ENCODE measurements at regions not wholly inside any gene's neighbourhood (a gene's known extent, or its start where the extent isn't known, plus 50 kb on each side); places are given as distances from the start of the nearest gene placed in this dataset.
"Not testable (repeated sequence)": the region's sequence is repeated elsewhere in the genome, so short reads cannot be mapped to it uniquely, and the experiment has no call there.

GRCh38 chr3:166637984-166638530 lies 742.0 kb downstream of the ZBBX start:
- no peak for DNase-seq

GRCh38 chr3:166634091-166634746 lies 745.9 kb downstream of the ZBBX start:
- DNase-seq: no peak

GRCh38 chr3:166630190-166630589 lies 749.9 kb downstream of the ZBBX start:
- DNase-seq: no peak

- DNase-seq: no peak
These were observed 766.7 kb downstream of the ZBBX start for GRCh38 chr3:166613365-166613764.

GRCh38 chr3:166612761-166613160 lies 767.3 kb downstream of the ZBBX start:
- DNase-seq: not testable (repeated sequence)

GRCh38 chr3:166607933-166608521 lies 770.8 kb upstream of the BCHE start:
- DNase-seq: no peak

GRCh38 chr3:166606988-166607387 lies 769.8 kb upstream of the BCHE start:
- DNase-seq: no peak

- DNase-seq: no peak
These were observed 756.6 kb upstream of the BCHE start for GRCh38 chr3:166593776-166594175.

GRCh38 chr3:166582236-166582635 lies 745.0 kb upstream of the BCHE start:
- DNase-seq: no peak

- no peak for DNase-seq
These were observed 743.3 kb upstream of the BCHE start for GRCh38 chr3:166580561-166580960.

- no peak for DNase-seq
These were observed 737.9 kb upstream of the BCHE start for GRCh38 chr3:166575161-166575560.

- not testable (repeated sequence) for DNase-seq
These were observed 734.5 kb upstream of the BCHE start for GRCh38 chr3:166571686-166572085.

- no peak for DNase-seq
These were observed 732.9 kb upstream of the BCHE start for GRCh38 chr3:166570102-166570501.

GRCh38 chr3:166569589-166569988 lies 732.4 kb upstream of the BCHE start:
- DNase-seq: no peak

- no peak for DNase-seq
These were observed 723.0 kb upstream of the BCHE start for GRCh38 chr3:166560253-166560652.

- DNase-seq: no peak
These were observed 719.7 kb upstream of the BCHE start for GRCh38 chr3:166556955-166557354.

GRCh38 chr3:166554023-166554422 lies 716.8 kb upstream of the BCHE start:
- no peak for DNase-seq

GRCh38 chr3:166533740-166534139 lies 696.5 kb upstream of the BCHE start:
- no peak for DNase-seq

- no peak for DNase-seq
These were observed 694.5 kb upstream of the BCHE start for GRCh38 chr3:166531730-166532129.

- no peak for DNase-seq
These were observed 690.1 kb upstream of the BCHE start for GRCh38 chr3:166527325-166527724.

GRCh38 chr3:166526881-166527280 lies 689.7 kb upstream of the BCHE start:
- no peak for DNase-seq

GRCh38 chr3:166522017-166522416 lies 684.8 kb upstream of the BCHE start:
- no peak for DNase-seq

- DNase-seq: no peak
These were observed 682.2 kb upstream of the BCHE start for GRCh38 chr3:166519443-166519842.

GRCh38 chr3:166518040-166518439 lies 680.8 kb upstream of the BCHE start:
- DNase-seq: no peak

- DNase-seq: no peak
These were observed 673.2 kb upstream of the BCHE start for GRCh38 chr3:166510382-166510781.

All from suppressor macrophage treated with lipopolysaccharide for 1 hour (primary cell).